Neural cell (in vitro differentiated cells): ENCODE measurements at regions not wholly inside any gene's neighbourhood (a gene's known extent, or its start where the extent isn't known, plus 50 kb on each side); places are given as distances from the start of the nearest gene placed in this dataset.

Source experiments
- H2AFZ ChIP-seq: fragments of 200-600, 300-800 bp; sonication (generic), shearing (Covaris generic); 2 replicates; pipeline ENCODE4 v1.6.0; 2014; ENCODE audit warnings: low read depth, mild to moderate bottlenecking, antibody characterized with exemption, low read length, moderate library complexity
- H3F3A ChIP-seq: fragments of 200-600 bp; shearing (Covaris generic); 2 replicates; pipeline ENCODE4 v1.6.1; 2016; ENCODE audit warnings: mild to moderate bottlenecking, moderate library complexity, mixed read lengths, antibody characterized with exemption, low read length; ENCODE audit not compliant: insufficient read depth, poor library complexity, severe bottlenecking
- H3K27ac ChIP-seq: fragments of 200-600, 300-800 bp; sonication (generic), shearing (Covaris generic); 2 replicates; pipeline ENCODE4 v1.5.1; 2014; ENCODE audit warnings: mild to moderate bottlenecking, low read length, moderate library complexity
- H3K27me3 ChIP-seq: fragments of 300-800, 200-600 bp; sonication (generic), shearing (Covaris generic); 2 replicates; pipeline ENCODE4 v1.6.0; 2014; ENCODE audit warnings: mild to moderate bottlenecking, low read depth, low read length, moderate library complexity; ENCODE audit not compliant: insufficient read depth
- H3K36me3 ChIP-seq: fragments of 300-800, 200-600 bp; sonication (generic), shearing (Covaris generic); 2 replicates; pipeline ENCODE4 v1.5.1; 2014; ENCODE audit warnings: mild to moderate bottlenecking, antibody characterized with exemption, low read length, moderate library complexity; ENCODE audit not compliant: insufficient read depth
- H3K4me2 ChIP-seq: fragments of 300-800, 200-600 bp; sonication (generic), shearing (Covaris generic); 2 replicates; pipeline ENCODE4 v1.6.0; 2014; ENCODE audit warnings: mild to moderate bottlenecking, low read length
- H3K4me3 ChIP-seq: fragments of 300-800, 200-600 bp; sonication (generic), shearing (Covaris generic); 2 replicates; pipeline ENCODE4 v1.5.1; 2014; ENCODE audit warnings: mild to moderate bottlenecking, low read length, moderate library complexity
- H3K79me2 ChIP-seq: fragments of 200-600 bp; shearing (Covaris generic); replicated peaks from 2 replicates; pipeline ENCODE4 v1.6.0; 2014; ENCODE audit warnings: mild to moderate bottlenecking, low read length, moderate library complexity; ENCODE audit not compliant: insufficient read depth
- H3K9ac ChIP-seq: fragments of 300-800, 200-600 bp; sonication (generic), shearing (Covaris generic); 2 replicates; pipeline ENCODE4 v1.6.1; 2016; ENCODE audit warnings: mild to moderate bottlenecking, low read length, mixed read lengths
- H3K9me2 ChIP-seq: fragments of 200-600 bp; shearing (Covaris generic); 2 replicates; pipeline ENCODE4 v1.6.1; 2016; ENCODE audit warnings: mild to moderate bottlenecking, low read length, mixed read lengths; ENCODE audit not compliant: insufficient read depth
- H3K9me3 ChIP-seq: fragments of 200-600, 300-800 bp; sonication (generic), shearing (Covaris generic); 2 replicates; pipeline ENCODE4 v1.6.1; 2016; ENCODE audit warnings: mild to moderate bottlenecking, mixed run types, low read length, moderate library complexity, mixed read lengths
- H4K20me1 ChIP-seq: fragments of 200-600 bp; shearing (Covaris generic); 2 replicates; pipeline ENCODE4 v1.6.1; 2016; ENCODE audit warnings: mild to moderate bottlenecking, mixed run types; ENCODE audit not compliant: insufficient read depth
- EP300 ChIP-seq: fragments of 450-650 bp; conservative IDR thresholded peaks from 2 replicates; pipeline ENCODE4 v1.6.1; 2014; ENCODE audit warnings: antibody characterized with exemption, mild to moderate bottlenecking, moderate library complexity; ENCODE audit not compliant: poor library complexity, severe bottlenecking
- EZH2 ChIP-seq: fragments of 200-600, 300-800 bp; shearing (Covaris generic), sonication (generic); IDR thresholded peaks from 2 replicates; pipeline ENCODE4 v1.6.1; 2014; ENCODE audit warnings: antibody characterized with exemption, low read length, borderline replicate concordance, mild to moderate bottlenecking; ENCODE audit not compliant: insufficient read depth, poor library complexity, severe bottlenecking
- MXI1 ChIP-seq: fragments of 450-650 bp; conservative IDR thresholded peaks from 2 replicates; pipeline ENCODE4 v1.6.1; 2014; ENCODE audit warnings: antibody characterized with exemption, mild to moderate bottlenecking; ENCODE audit not compliant: poor library complexity, severe bottlenecking
- POLR2AphosphoS5 ChIP-seq: IDR thresholded peaks from 2 replicates; pipeline ENCODE4 v1.6.1; 2012
- SMC3 ChIP-seq: fragments of 450-650 bp; conservative IDR thresholded peaks from 2 replicates; pipeline ENCODE4 v1.6.1; 2014; ENCODE audit warnings: antibody characterized with exemption, mild to moderate bottlenecking, moderate library complexity; ENCODE audit not compliant: poor library complexity
- TAF1 ChIP-seq: IDR thresholded peaks from 2 replicates; pipeline ENCODE4 v1.6.1; 2012; ENCODE audit warnings: low read depth
- TF ChIP-seq, protein P1 (sequence below): fragments of 450-650 bp; IDR thresholded peaks from 2 replicates; pipeline ENCODE4 v1.5.1; 2014; ENCODE audit warnings: antibody characterized with exemption, mild to moderate bottlenecking, moderate library complexity; ENCODE audit not compliant: poor library complexity, severe bottlenecking
- TF ChIP-seq, protein P2 (sequence below): IDR thresholded peaks from 2 replicates; pipeline ENCODE4 v1.6.1; 2012; ENCODE audit warnings: borderline replicate concordance

DNA sequence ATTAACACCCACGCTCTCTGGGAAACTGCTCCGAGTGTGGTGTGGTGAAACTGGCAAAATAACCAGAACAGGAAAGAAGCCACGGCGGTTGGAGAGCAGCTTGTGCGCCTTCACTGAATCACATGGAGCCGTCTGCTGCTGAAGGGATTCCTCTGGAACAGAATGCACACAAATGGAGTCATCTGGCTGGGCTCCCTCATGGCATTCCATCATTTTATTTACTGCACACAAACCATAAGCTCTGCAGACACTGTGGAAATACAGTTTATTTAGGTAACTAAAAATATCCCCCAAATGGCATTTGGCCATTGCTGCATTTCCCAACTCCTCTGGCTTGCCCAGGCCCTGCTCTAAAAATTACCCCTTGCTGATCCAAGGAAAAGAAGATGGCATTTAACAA is 187.0 kb upstream of the S100G start:
- Histone ChIP-seq H3K9me3 (no peaks in the 10 kb centered on the region), H3K9me2 (no peaks in the 10 kb centered on the region), H3K36me3 (no peaks in the 10 kb centered on the region), H3K27ac (no peak overlapping the region), H3K27me3 (no peaks in the 10 kb centered on the region), H3F3A (no peaks in the 10 kb centered on the region), H3K4me3 (no peak overlapping the region), H3K79me2 (no peaks in the 10 kb centered on the region), H2AFZ (no peak overlapping the region), H4K20me1 (no peaks in the 10 kb centered on the region), H3K4me2 (no peak overlapping the region), H3K9ac (no peak overlapping the region)
- TF ChIP-seq, protein P1, sequence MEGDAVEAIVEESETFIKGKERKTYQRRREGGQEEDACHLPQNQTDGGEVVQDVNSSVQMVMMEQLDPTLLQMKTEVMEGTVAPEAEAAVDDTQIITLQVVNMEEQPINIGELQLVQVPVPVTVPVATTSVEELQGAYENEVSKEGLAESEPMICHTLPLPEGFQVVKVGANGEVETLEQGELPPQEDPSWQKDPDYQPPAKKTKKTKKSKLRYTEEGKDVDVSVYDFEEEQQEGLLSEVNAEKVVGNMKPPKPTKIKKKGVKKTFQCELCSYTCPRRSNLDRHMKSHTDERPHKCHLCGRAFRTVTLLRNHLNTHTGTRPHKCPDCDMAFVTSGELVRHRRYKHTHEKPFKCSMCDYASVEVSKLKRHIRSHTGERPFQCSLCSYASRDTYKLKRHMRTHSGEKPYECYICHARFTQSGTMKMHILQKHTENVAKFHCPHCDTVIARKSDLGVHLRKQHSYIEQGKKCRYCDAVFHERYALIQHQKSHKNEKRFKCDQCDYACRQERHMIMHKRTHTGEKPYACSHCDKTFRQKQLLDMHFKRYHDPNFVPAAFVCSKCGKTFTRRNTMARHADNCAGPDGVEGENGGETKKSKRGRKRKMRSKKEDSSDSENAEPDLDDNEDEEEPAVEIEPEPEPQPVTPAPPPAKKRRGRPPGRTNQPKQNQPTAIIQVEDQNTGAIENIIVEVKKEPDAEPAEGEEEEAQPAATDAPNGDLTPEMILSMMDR, result no peak
- TF ChIP-seq POLR2AphosphoS5 (no peak), MXI1 (no peak), EP300 (no peak), SMC3 (no peak), EZH2 (no peak), TAF1 (no peak)
- TF ChIP-seq, protein P2, sequence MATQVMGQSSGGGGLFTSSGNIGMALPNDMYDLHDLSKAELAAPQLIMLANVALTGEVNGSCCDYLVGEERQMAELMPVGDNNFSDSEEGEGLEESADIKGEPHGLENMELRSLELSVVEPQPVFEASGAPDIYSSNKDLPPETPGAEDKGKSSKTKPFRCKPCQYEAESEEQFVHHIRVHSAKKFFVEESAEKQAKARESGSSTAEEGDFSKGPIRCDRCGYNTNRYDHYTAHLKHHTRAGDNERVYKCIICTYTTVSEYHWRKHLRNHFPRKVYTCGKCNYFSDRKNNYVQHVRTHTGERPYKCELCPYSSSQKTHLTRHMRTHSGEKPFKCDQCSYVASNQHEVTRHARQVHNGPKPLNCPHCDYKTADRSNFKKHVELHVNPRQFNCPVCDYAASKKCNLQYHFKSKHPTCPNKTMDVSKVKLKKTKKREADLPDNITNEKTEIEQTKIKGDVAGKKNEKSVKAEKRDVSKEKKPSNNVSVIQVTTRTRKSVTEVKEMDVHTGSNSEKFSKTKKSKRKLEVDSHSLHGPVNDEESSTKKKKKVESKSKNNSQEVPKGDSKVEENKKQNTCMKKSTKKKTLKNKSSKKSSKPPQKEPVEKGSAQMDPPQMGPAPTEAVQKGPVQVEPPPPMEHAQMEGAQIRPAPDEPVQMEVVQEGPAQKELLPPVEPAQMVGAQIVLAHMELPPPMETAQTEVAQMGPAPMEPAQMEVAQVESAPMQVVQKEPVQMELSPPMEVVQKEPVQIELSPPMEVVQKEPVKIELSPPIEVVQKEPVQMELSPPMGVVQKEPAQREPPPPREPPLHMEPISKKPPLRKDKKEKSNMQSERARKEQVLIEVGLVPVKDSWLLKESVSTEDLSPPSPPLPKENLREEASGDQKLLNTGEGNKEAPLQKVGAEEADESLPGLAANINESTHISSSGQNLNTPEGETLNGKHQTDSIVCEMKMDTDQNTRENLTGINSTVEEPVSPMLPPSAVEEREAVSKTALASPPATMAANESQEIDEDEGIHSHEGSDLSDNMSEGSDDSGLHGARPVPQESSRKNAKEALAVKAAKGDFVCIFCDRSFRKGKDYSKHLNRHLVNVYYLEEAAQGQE, result no peak

DNA sequence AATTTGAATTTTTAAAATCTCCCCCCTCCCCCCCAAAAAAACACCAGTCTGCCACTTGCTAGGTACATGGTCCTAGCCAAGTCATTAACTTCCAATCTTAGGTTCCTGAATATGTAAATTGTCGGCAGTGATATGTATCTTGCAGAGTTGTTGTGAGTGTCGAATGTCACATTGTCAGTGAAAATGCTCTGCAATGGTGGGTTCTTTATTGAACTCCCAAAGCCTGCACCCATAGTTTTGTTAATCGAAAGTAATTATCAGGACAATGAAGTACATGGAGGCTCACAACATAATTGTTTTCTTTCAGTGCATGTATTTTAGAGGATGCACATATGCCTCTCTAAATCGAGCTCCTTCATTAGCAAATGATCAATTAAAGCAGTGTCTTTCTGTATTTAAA is 185.6 kb upstream of the S100G start:
- no peak overlapping the region for H2AFZ ChIP-seq
- H3K4me2 ChIP-seq, result no peak overlapping the region
- H3K9me3 ChIP-seq, result no peaks in the 10 kb centered on the region
- no peaks in the 10 kb centered on the region for H3K27me3 ChIP-seq
- no peak overlapping the region for H3K4me3 ChIP-seq
- H3K9me2 ChIP-seq, result no peaks in the 10 kb centered on the region
- no peak overlapping the region for H3K27ac ChIP-seq
- H3K79me2 ChIP-seq, result no peaks in the 10 kb centered on the region
- no peaks in the 10 kb centered on the region for H3F3A ChIP-seq
- H3K36me3 ChIP-seq, result no peaks in the 10 kb centered on the region
- H3K9ac ChIP-seq, result no peak overlapping the region
- TF ChIP-seq EZH2, result no peak
- no peaks in the 10 kb centered on the region for H4K20me1 ChIP-seq
